GM21737 (cell line): ENCODE measurements at regions not wholly inside any gene's neighbourhood (a gene's known extent, or its start where the extent isn't known, plus 50 kb on each side); places are given as distances from the start of the nearest gene placed in this dataset.
"Not testable (repeated sequence)": the region's sequence is repeated elsewhere in the genome, so short reads cannot be mapped to it uniquely, and the experiment has no call there.

Experiments used
- ATAC-seq: cut with Tn5 transposase; IDR thresholded peaks from one replicate; pipeline ENCODE4 v1.9.1; 2021; ENCODE audit warnings: mild to moderate bottlenecking, moderate library complexity; ENCODE audit not compliant: unreplicated experiment

DNA sequence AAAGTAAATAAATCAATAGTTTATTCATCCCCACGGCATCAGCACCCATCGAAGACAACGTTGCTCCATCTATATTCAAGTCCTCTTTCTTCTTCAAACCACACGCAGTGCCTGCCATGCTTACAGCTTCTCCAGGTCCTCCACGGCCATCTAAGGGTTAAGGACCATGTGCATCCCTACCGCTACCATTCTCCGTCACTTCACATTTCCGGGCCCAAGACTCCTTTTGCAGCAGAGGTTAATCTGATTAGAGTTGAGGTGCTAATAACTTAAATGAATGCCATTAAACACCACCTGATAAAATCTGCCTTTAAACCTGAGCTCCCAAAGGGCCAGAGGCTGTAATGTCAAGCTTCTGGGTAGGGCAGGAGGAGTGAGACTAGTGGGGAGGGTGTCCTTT is 79.7 kb upstream of the CCND2 start:
- no peak for ATAC-seq

DNA sequence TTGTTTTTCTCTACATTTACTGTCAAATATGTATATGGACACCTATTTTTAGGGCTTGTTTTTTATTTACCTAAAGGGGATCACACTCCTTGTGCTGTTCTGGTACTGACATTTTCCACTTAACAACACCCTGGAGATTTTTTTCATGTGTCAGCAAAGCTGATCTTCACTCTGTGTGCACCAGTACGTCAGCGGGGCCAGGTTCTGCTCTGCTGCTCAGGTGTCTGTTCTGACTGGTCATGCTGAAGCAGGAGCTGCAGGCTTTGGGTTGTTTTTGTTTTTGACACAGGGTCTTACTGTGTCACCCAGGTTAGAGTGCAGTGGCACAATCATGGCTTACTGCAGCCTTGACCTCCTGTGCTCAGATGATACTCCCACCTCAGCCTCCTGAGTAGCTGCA is 81.9 kb upstream of the CCND2 start:
- no peak for ATAC-seq

DNA sequence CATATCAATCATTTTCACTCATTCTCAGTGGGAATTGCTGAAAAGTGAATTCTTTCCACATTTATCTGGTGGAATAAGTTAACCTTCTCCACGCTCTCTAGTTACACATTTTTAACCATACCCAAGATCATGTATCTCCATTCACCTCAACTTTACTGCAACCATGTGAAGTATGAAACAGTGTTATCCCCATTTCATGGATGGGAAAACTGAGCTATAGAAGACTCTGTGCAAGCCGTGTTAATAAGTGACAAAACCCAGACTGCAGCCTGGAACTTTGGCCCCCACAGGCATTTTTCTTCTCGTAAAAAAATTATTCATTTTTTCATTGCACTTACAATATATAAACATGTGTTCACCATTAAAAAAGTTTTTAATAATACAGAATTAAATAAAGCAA is 82.4 kb upstream of the CCND2 start:
- ATAC-seq = no peak

- ATAC-seq = no peak
Observed at GRCh38 chr12:4190366-4191063, 83.0 kb upstream of the CCND2 start.

DNA sequence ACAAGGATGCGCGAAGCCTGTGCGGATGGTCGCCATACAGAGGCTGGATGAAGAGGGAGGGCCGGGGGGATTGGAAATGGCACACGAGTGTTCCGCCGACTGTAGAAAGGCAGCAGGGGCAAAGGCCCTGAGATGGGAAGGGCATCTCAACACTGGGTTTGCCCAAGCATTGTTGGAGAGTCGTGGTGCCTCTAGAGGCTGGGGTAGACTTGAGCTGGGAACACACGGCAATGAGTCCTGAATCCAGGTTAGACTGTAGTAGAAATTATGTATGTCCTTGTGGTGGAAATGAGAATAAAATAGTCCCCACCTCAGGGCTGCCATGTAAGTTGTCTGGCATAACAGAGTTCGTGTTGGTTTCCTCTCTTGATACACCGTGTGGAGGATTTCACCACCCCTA is 83.8 kb upstream of the CCND2 start:
- ATAC-seq = no peak

GRCh38 chr12:4187916-4188315 is 85.6 kb upstream of the CCND2 start:
- ATAC-seq = no peak

- not testable (repeated sequence) for ATAC-seq
Observed at GRCh38 chr12:4187315-4187714, 86.2 kb upstream of the CCND2 start.

DNA sequence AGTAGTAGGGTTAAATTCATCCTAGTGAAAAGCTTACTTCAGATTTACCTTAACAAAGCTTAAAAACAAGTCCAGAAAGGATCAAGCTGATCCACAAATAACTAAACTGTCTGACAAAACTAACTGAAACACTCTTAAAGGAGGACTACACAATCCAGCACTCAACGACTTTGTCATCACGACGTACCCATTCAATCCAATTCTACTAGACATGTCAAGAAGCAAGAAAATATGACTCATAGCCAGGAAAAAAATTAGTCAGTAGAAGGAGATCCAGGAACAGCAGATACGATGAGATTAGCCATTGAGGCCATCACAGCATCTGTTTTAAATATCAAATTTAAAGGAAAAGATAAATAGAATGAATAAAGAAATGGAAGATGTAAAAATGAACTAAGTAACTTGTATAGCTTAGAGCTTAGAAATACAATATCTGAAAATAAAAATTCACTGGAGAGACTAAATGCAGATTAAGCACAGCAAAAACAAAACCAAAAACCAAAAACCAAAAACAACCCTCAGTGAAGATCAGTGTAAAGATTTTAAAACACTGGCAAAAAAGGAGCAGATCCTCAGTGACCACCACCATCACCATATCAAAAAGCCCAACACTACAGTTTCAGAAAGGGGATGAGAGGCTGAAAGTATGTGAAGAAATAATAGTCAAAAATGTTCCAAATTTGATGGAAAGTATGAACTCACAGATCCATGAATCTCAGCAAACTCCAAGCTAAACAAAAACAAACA is 95.0 kb upstream of the CCND2 start:
- no peak for ATAC-seq

DNA sequence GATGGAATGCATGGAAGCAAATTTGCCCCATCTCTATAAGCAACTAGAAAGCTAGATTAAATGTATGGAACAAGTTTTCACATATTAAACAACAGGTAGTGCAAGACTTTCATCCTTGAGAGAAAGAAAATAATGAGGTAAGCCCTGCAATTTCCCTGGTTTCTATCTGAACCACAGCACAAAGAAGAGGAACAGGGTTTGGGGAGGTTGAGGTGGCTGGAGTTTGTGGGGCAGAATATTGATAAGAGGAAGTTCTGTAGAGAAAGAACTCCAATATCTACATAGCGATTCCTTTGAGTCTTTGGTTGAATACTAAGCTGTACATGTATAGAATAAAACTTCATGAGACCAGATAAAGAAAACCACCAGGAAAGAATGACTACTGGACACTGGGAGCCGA is 96.3 kb upstream of the CCND2 start:
- ATAC-seq = no peak

DNA sequence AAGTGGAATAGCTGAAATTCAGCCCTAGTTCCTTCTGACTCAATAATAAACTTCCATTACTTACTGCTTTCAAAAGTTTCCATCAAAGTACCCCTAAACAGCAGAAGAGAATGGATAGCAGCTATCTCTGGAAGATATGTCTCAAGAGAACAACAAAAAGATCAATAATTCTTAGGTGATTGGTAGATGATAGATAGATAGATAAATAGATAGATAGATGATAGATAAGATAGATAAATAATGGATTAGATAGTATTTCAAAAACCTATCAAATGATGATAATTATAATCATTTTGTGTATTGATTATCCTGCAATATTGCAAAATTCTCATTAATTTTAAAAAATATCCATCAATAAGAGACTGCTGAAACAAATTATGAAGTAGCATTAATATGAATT is 97.4 kb upstream of the CCND2 start:
- no peak for ATAC-seq

- ATAC-seq = no peak
Observed at GRCh38 chr12:4174417-4174816, 99.1 kb upstream of the CCND2 start.

DNA sequence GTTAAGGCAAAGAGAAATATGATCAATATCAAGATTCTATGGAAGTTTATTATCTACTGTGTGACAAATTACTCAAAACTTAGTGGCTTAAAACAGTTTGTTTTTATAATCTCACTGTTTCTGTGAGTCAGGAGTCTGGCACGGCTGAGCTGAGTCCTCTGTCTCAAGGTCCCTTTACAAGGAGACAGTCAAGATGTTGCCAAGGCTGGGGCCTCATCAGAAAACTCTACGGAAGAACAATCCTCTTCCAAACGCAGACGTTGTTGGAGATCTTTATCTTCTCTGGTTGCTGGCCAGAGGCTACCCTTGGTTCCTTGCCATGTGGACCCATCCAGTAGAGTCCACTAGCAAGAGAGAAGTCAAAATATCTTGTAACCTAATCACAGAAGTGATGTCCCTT is 100.6 kb upstream of the CCND2 start:
- ATAC-seq = no peak

DNA sequence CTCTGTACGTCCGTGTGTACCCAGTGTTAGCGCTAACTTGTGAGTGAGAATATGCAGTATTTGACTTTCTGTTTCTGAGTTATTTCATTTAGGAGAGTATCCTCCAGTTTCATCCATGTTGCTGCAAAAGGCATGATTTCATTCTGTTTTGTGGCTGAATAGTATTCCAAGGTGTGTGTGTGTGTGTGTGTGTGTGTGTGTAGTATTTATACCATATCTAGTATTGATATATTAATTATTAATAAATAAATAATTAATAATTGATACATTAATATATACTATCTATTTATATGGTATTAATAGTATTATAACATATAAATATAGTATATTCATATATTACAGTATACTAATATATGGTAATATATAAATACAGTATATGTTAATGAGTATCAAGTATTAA is 101.8 kb upstream of the CCND2 start:
- ATAC-seq = no peak

DNA sequence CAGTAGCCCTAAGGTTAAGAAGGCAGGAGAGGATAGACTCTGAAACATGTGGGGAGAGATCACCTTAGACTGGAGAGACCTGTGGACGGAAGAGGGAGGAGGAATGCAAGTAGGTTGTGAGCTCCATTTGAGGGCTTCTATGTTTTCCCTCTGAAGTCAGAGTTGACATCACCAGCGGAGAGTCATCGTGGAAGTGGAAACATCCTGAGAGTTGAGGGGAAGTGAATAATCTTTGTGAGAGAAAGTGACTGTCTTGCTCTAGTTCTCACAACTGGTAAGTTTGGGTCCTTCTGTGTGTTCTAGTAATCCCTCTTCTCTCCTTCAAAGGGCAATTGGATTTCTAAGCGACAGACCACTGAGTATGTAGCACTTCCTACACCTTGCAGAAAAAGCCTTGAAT is 103.6 kb upstream of the CCND2 start:
- ATAC-seq = no peak

DNA sequence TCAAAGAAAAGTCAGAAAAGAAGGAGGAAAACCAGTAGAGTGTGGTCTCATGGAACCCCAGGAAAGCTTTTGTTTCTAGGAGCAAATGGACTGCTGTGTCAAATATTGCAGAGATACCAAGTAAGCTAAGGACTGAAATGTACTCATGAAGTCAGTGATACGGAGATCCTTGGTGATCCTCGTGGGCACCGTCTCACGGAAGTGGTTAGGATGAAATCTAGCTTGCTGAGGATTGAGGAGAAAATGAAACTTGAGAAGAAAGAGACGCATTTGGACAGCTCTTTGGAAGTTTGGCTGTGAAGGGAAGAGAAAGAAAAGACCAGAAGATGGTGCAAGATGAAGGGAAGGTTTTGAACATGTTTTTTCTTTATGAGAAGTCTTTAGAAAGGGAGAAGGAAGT is 104.0 kb upstream of the CCND2 start:
- ATAC-seq = no peak

- no peak for ATAC-seq
Observed at GRCh38 chr12:4168036-4168435, 105.5 kb upstream of the CCND2 start.

- ATAC-seq = peak; percentile 60
Observed at GRCh38 chr12:4164559-4165558, 108.7 kb upstream of the CCND2 start.

DNA sequence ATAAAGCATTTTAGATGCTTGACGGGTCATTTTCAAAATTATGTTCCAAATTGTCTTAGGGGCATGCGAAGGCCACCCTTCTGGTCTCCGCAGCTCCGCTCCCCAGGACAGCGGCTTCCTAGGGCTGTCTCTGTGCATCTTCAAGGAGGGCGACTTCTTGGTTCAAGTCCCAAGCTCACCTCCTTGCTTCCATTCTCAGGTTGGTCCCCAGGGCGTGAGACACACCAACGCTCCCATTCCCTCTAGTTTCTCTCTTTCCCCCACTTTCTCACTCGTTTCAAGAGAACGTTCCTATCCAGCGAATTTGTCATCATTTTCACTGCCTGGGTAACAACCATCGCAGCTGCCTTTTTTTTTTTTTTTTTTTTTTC is 109.4 kb upstream of the CCND2 start:
- ATAC-seq = no peak

- ATAC-seq = no peak
Observed at GRCh38 chr12:4161718-4162117, 111.8 kb upstream of the CCND2 start.

DNA sequence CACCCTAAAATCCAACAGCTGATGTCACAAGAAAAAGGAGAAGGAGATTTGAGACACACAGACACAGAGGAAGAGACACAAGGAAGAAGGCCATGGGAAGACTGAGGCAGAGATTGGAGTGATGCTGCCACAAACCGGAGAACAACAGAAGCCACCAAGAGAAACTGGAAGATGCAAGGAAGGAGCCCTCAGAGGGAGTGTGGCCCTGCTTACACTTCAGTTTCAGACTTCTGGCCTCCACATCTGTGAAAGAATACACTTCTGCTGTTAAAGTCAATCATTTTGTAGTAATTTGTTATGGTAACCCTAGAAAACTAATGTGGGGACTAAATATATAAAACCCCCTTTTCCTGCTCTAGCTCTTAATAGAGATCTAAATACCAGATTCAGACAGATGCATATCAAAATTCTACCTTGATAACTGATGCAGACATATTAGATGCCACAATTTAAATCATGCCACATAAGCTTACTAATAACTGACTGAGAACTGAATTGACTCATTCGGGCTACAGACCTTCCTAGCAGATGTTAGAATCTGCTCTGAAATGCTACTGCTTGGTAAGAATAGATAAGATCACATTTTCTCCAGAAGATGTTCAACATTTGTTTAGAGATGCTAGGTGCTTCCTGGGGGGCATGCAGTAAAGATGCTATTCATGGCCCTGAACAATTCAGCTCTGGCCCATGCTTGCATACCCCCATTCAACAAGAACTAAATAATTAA is 113.1 kb upstream of the CCND2 start:
- ATAC-seq = no peak

- no peak for ATAC-seq
Observed at GRCh38 chr12:4159851-4160250, 113.7 kb upstream of the CCND2 start.
